Neuronal stem cell (in vitro differentiated cells): ENCODE measurements at regions not wholly inside any gene's neighbourhood (a gene's known extent, or its start where the extent isn't known, plus 50 kb on each side); places are given as distances from the start of the nearest gene placed in this dataset.

Source experiments
- DNase-seq: peaks from one replicate; pipeline ENCODE4 v3.0.0-alpha.2; 2013; ENCODE audit warnings: low spot score
- H2AFZ ChIP-seq: one replicate; pipeline ENCODE4 v1.6.1; 2013; ENCODE audit warnings: mild to moderate bottlenecking, low read length, inconsistent platforms
- H2AK5ac ChIP-seq: 2 replicates; pipeline ENCODE4 v1.6.1; 2013; ENCODE audit warnings: low read depth, mild to moderate bottlenecking, inconsistent platforms, low read length, moderate library complexity, mixed read lengths
- H2BK120ac ChIP-seq: 2 replicates; pipeline ENCODE4 v1.6.1; 2013; ENCODE audit warnings: low read depth, mild to moderate bottlenecking, inconsistent platforms, low read length, moderate library complexity, mixed read lengths
- H2BK12ac ChIP-seq: one replicate; pipeline ENCODE4 v1.6.1; 2013; ENCODE audit warnings: low read length, inconsistent platforms
- H2BK15ac ChIP-seq: 2 replicates; pipeline ENCODE4 v1.6.1; 2013; ENCODE audit warnings: mild to moderate bottlenecking, low read length, inconsistent platforms, mixed read lengths
- H2BK5ac ChIP-seq: one replicate; pipeline ENCODE4 v1.6.1; 2013; ENCODE audit warnings: inconsistent platforms, mild to moderate bottlenecking, low read length, moderate library complexity
- H3K14ac ChIP-seq: one replicate; pipeline ENCODE4 v1.6.1; 2013; ENCODE audit warnings: low read length, inconsistent platforms
- H3K18ac ChIP-seq: 2 replicates; pipeline ENCODE4 v1.6.1; 2013; ENCODE audit warnings: low read length, inconsistent platforms
- H3K23ac ChIP-seq: 2 replicates; pipeline ENCODE4 v1.6.1; 2013; ENCODE audit warnings: low read depth, mild to moderate bottlenecking, mixed read lengths, low read length, inconsistent platforms; ENCODE audit not compliant: poor library complexity
- H3K27ac ChIP-seq: replicated peaks from 3 replicates; pipeline ENCODE4 v1.5.1; 2013; ENCODE audit warnings: low read length, inconsistent platforms
- H3K27me3 ChIP-seq, 3 experiments: 2 replicates each; pipeline ENCODE4 v1.6.1; 2013; ENCODE audit warnings: low read length in 3 of 3, mild to moderate bottlenecking in 2 of 3, inconsistent platforms in 1 of 3, low read depth in 1 of 3, mixed read lengths in 1 of 3, moderate library complexity in 1 of 3; ENCODE audit not compliant: control insufficient read depth in 3 of 3, insufficient read depth in 3 of 3
- H3K36me3 ChIP-seq, 2 donors: replicated peaks in 1 of 2; 2 replicates each; pipeline ENCODE4 v1.6.1; 2013; ENCODE audit warnings: low read length in 2 of 2; ENCODE audit not compliant: control insufficient read depth in 2 of 2, insufficient read depth in 2 of 2
- H3K4ac ChIP-seq: 2 replicates; pipeline ENCODE4 v1.6.1; 2013; ENCODE audit warnings: inconsistent platforms, mild to moderate bottlenecking, low read length, moderate library complexity
- H3K4me1 ChIP-seq, 2 donors: 1 replicate in 1 of 2; 2 replicates in 1 of 2; pipeline ENCODE4 v1.6.1; 2013; ENCODE audit warnings: low read length in 2 of 2, low read depth in 1 of 2; ENCODE audit not compliant: control insufficient read depth in 2 of 2, insufficient read depth in 1 of 2
- H3K4me2 ChIP-seq: one replicate; pipeline ENCODE4 v1.6.1; 2013; ENCODE audit warnings: mild to moderate bottlenecking, low read length, inconsistent platforms; ENCODE audit not compliant: insufficient read depth, poor library complexity, severe bottlenecking
- H3K4me3 ChIP-seq, 2 donors: 2 replicates each; pipeline ENCODE4 v1.5.1; 2013; ENCODE audit warnings: low read length in 2 of 2, mild to moderate bottlenecking in 2 of 2, inconsistent platforms in 1 of 2, moderate library complexity in 1 of 2
- H3K79me1 ChIP-seq: one replicate; pipeline ENCODE4 v1.6.1; 2013; ENCODE audit warnings: low read depth, mild to moderate bottlenecking, inconsistent platforms, low read length, moderate library complexity
- H3K9ac ChIP-seq: one replicate; pipeline ENCODE4 v1.6.1; 2013; ENCODE audit warnings: mild to moderate bottlenecking, low read depth, low read length, inconsistent platforms; ENCODE audit not compliant: poor library complexity
- H3K9me3 ChIP-seq, 2 donors: replicated peaks in 1 of 2; 2 replicates each; pipeline versions ENCODE3 to v1.6.1; 2013; ENCODE audit warnings: low read length in 2 of 2, mild to moderate bottlenecking in 2 of 2, inconsistent platforms in 1 of 2, low read depth in 1 of 2, mixed read lengths in 1 of 2, moderate library complexity in 1 of 2; ENCODE audit not compliant: control insufficient read depth in 2 of 2, insufficient read depth in 1 of 2
- H4K8ac ChIP-seq: one replicate; pipeline ENCODE4 v1.6.1; 2013; ENCODE audit warnings: low read depth, mild to moderate bottlenecking, inconsistent platforms, low read length, moderate library complexity
- H4K91ac ChIP-seq: one replicate; pipeline ENCODE4 v1.6.1; 2013; ENCODE audit warnings: low read length, low read depth, mild to moderate bottlenecking, inconsistent platforms; ENCODE audit not compliant: poor library complexity
- WGBS, 2 donors: extraction: QIAGEN DNeasy Blood & Tissue Kit; methylation state at CpG; one replicate each; pipeline ENCODE4 v1.1.7; 2013; ENCODE audit warnings: missing lambda C conversion rate in 2 of 2, mixed read lengths in 1 of 2; ENCODE audit not compliant: insufficient read length in 2 of 2, insufficient replicate concordance in 1 of 2; ENCODE audit errors: extremely low coverage in 2 of 2; 5-methylcytosine and 5-hydroxymethylcytosine counted together

- peaks cover 4 to 6% of the 10 kb centered on the region in 2 donors for H3K4me1 ChIP-seq
- no peak overlapping the region for H4K8ac ChIP-seq
- H2AK5ac ChIP-seq: no peak overlapping the region
Observed at GRCh38 chr2:16154061-16154460, 213.7 kb downstream of the MYCN start.

GRCh38 chr2:16153754-16154035, 213.3 kb downstream of the MYCN start:
- no peak overlapping the region for H4K91ac ChIP-seq

More at GRCh38 chr2:16154061-16154460, 213.7 kb downstream of the MYCN start:
- no peak overlapping the region for H3K4me2 ChIP-seq
- no peak overlapping the region for H3K27ac ChIP-seq
- no peak overlapping the region for H2BK5ac ChIP-seq
- H4K91ac ChIP-seq: no peak overlapping the region
- WGBS, 2 donors: no CpG with 5 or more reads among the region's 4 CpGs
- H3K23ac ChIP-seq: no peak overlapping the region
- DNase-seq: no peak
- H2BK12ac ChIP-seq: no peak overlapping the region
- H3K4ac ChIP-seq: no peak overlapping the region
- no peaks in the 10 kb centered on the region for H3K36me3 ChIP-seq
- H3K14ac ChIP-seq: no peak overlapping the region
- no peak overlapping the region for H2BK15ac ChIP-seq
- no peaks in the 10 kb centered on the region for H3K27me3 ChIP-seq
- H3K4me3 ChIP-seq: no peak overlapping the region
- peaks cover 0 to 5% of the 10 kb centered on the region in 2 donors for H3K9me3 ChIP-seq
- no peak overlapping the region for H3K9ac ChIP-seq
- no peak overlapping the region for H2BK120ac ChIP-seq
- H3K18ac ChIP-seq: no peak overlapping the region
- H2AFZ ChIP-seq: no peak overlapping the region
- H3K79me1 ChIP-seq: no peaks in the 10 kb centered on the region

GRCh38 chr2:16152928-16153753, 212.8 kb downstream of the MYCN start:
- no peak overlapping the region for H4K91ac ChIP-seq

More at GRCh38 chr2:16153754-16154035, 213.3 kb downstream of the MYCN start:
- no peak overlapping the region for H3K9ac ChIP-seq
- H3K18ac ChIP-seq: no peak overlapping the region
- H2BK12ac ChIP-seq: no peak overlapping the region
- no peak overlapping the region for H2BK5ac ChIP-seq
- no peak overlapping the region for H3K4ac ChIP-seq
- H3K23ac ChIP-seq: no peak overlapping the region
- H2AK5ac ChIP-seq: no peak overlapping the region
- peaks cover 4 to 5% of the 10 kb centered on the region in 2 donors for H3K4me1 ChIP-seq
- H3K4me2 ChIP-seq: no peak overlapping the region
- no peaks in the 10 kb centered on the region for H3K27me3 ChIP-seq
- H3K4me3 ChIP-seq: no peak overlapping the region
- no peak overlapping the region for H3K27ac ChIP-seq
- no peak for DNase-seq
- no peak overlapping the region for H2BK120ac ChIP-seq
- no peak overlapping the region for H2AFZ ChIP-seq
- no peak overlapping the region for H4K8ac ChIP-seq
- no peaks in the 10 kb centered on the region for H3K36me3 ChIP-seq
- no peak overlapping the region for H3K14ac ChIP-seq
- no peaks in the 10 kb centered on the region for H3K79me1 ChIP-seq
- H3K9me3 ChIP-seq: peaks cover 0 to 5% of the 10 kb centered on the region in 2 donors
- no peak overlapping the region for H2BK15ac ChIP-seq

GRCh38 chr2:16152071-16152927, 211.9 kb downstream of the MYCN start:
- no peak overlapping the region for H3K4me3 ChIP-seq
- H2BK120ac ChIP-seq: no peak overlapping the region
- H3K4ac ChIP-seq: no peak overlapping the region
- H3K9ac ChIP-seq: no peak overlapping the region
- H2BK12ac ChIP-seq: no peak overlapping the region
- no peaks in the 10 kb centered on the region for H3K36me3 ChIP-seq
- no peak overlapping the region for H2BK5ac ChIP-seq
- no CpG with 5 or more reads among the region's 5 CpGs for WGBS, 2 donors
- no peak overlapping the region for H3K14ac ChIP-seq
- peaks cover 0 to 5% of the 10 kb centered on the region in 2 donors for H3K9me3 ChIP-seq
- DNase-seq: no peak
- H3K27me3 ChIP-seq: no peaks in the 10 kb centered on the region
- no peak overlapping the region for H2BK15ac ChIP-seq
- H2AFZ ChIP-seq: no peak overlapping the region
- no peak overlapping the region for H4K8ac ChIP-seq
- H3K4me2 ChIP-seq: no peak overlapping the region
- H2AK5ac ChIP-seq: no peak overlapping the region
- no peak overlapping the region for H3K23ac ChIP-seq
- peaks cover 0 to 4% of the 10 kb centered on the region in 2 donors for H3K4me1 ChIP-seq
- H3K79me1 ChIP-seq: no peaks in the 10 kb centered on the region
- H3K27ac ChIP-seq: no peak overlapping the region
- H3K18ac ChIP-seq: no peak overlapping the region
- no peak overlapping the region for H4K91ac ChIP-seq

More at GRCh38 chr2:16152928-16153753, 212.8 kb downstream of the MYCN start:
- H3K4me3 ChIP-seq: no peak overlapping the region
- peaks cover 0 to 5% of the 10 kb centered on the region in 2 donors for H3K9me3 ChIP-seq
- no peak overlapping the region for H2AK5ac ChIP-seq
- H3K79me1 ChIP-seq: no peaks in the 10 kb centered on the region
- no peak overlapping the region for H2BK5ac ChIP-seq
- H2BK120ac ChIP-seq: no peak overlapping the region
- DNase-seq: no peak
- no CpG with 5 or more reads among the region's 3 CpGs for WGBS, 2 donors
- no peaks in the 10 kb centered on the region for H3K27me3 ChIP-seq
- H3K4me2 ChIP-seq: no peak overlapping the region
- no peaks in the 10 kb centered on the region for H3K36me3 ChIP-seq
- H2BK12ac ChIP-seq: no peak overlapping the region
- no peak overlapping the region for H3K27ac ChIP-seq
- no peak overlapping the region for H3K23ac ChIP-seq
- H2BK15ac ChIP-seq: no peak overlapping the region
- no peak overlapping the region for H4K8ac ChIP-seq
- no peak overlapping the region for H3K14ac ChIP-seq
- H3K9ac ChIP-seq: no peak overlapping the region
- no peak overlapping the region for H3K4ac ChIP-seq
- peaks cover 0 to 4% of the 10 kb centered on the region in 2 donors for H3K4me1 ChIP-seq
- H3K18ac ChIP-seq: no peak overlapping the region
- no peak overlapping the region for H2AFZ ChIP-seq
